HG03103 (cell line): ENCODE measurements at regions not wholly inside any gene's neighbourhood (a gene's known extent, or its start where the extent isn't known, plus 50 kb on each side); places are given as distances from the start of the nearest gene placed in this dataset.
"Not testable (repeated sequence)": the region's sequence is repeated elsewhere in the genome, so short reads cannot be mapped to it uniquely, and the experiment has no call there.

Source experiments
- ATAC-seq: cut with Tn5 transposase; IDR thresholded peaks from one replicate; pipeline ENCODE4 v1.9.1; 2021; ENCODE audit warnings: low read depth; ENCODE audit not compliant: unreplicated experiment

- ATAC-seq: not testable (repeated sequence)
Observed at GRCh38 chr7:6882321-6882721, 56.2 kb upstream of the CCZ1B start.

- ATAC-seq: not testable (repeated sequence)
Observed at GRCh38 chr7:6883756-6884155, 57.7 kb upstream of the CCZ1B start.

- no peak for ATAC-seq
Observed at GRCh38 chr7:6886198-6886597, 60.1 kb upstream of the CCZ1B start.

GRCh38 chr7:6888267-6889045 is 62.4 kb upstream of the CCZ1B start:
- ATAC-seq: not testable (repeated sequence)

GRCh38 chr7:6889252-6889812 is 63.3 kb upstream of the CCZ1B start:
- no peak for ATAC-seq

GRCh38 chr7:6902097-6902518 is 76.0 kb upstream of the CCZ1B start:
- not testable (repeated sequence) for ATAC-seq

- ATAC-seq: not testable (repeated sequence)
Observed at GRCh38 chr7:6903289-6903688, 77.2 kb upstream of the CCZ1B start.

- ATAC-seq: not testable (repeated sequence)
Observed at GRCh38 chr7:6903792-6904191, 77.7 kb upstream of the CCZ1B start.

GRCh38 chr7:6917258-6917657 is 91.2 kb upstream of the CCZ1B start:
- no peak for ATAC-seq

- not testable (repeated sequence) for ATAC-seq
Observed at GRCh38 chr7:6919169-6919568, 93.1 kb upstream of the CCZ1B start.

- ATAC-seq: not testable (repeated sequence)
Observed at GRCh38 chr7:6924523-6924922, 98.4 kb upstream of the CCZ1B start.

GRCh38 chr7:6926193-6927174 is 100.4 kb upstream of the CCZ1B start:
- not testable (repeated sequence) for ATAC-seq

- ATAC-seq: not testable (repeated sequence)
Observed at GRCh38 chr7:6927643-6928042, 101.6 kb upstream of the CCZ1B start.

- not testable (repeated sequence) for ATAC-seq
Observed at GRCh38 chr7:6929588-6929987, 103.5 kb upstream of the CCZ1B start.

GRCh38 chr7:6930081-6930635 is 104.1 kb upstream of the CCZ1B start:
- not testable (repeated sequence) for ATAC-seq

GRCh38 chr7:6930787-6931186 is 104.7 kb upstream of the CCZ1B start:
- not testable (repeated sequence) for ATAC-seq

- not testable (repeated sequence) for ATAC-seq
Observed at GRCh38 chr7:6931456-6931855, 105.4 kb upstream of the CCZ1B start.

- ATAC-seq: not testable (repeated sequence)
Observed at GRCh38 chr7:6933954-6934632, 108.0 kb upstream of the CCZ1B start.

- no peak for ATAC-seq
Observed at GRCh38 chr7:6934981-6935380, 108.9 kb upstream of the CCZ1B start.

- not testable (repeated sequence) for ATAC-seq
Observed at GRCh38 chr7:6936626-6937025, 110.6 kb upstream of the CCZ1B start.
